Trophoblast cell (in vitro differentiated cells and primary cell): ENCODE measurements at regions not wholly inside any gene's neighbourhood (a gene's known extent, or its start where the extent isn't known, plus 50 kb on each side); places are given as distances from the start of the nearest gene placed in this dataset.

Source experiments
- DNase-seq, 2 donors: peaks; one replicate each; pipeline ENCODE4 v3.0.0-alpha.2; 2016
- H2AFZ ChIP-seq: 2 replicates; pipeline ENCODE4 v1.6.1; 2013; ENCODE audit warnings: low read length, moderate library complexity, mild to moderate bottlenecking; ENCODE audit not compliant: insufficient read depth, poor library complexity
- H2AK5ac ChIP-seq: 2 replicates; pipeline ENCODE4 v1.6.1; 2013; ENCODE audit warnings: mild to moderate bottlenecking, low read length
- H2BK120ac ChIP-seq: 2 replicates; pipeline ENCODE4 v1.6.1; 2013; ENCODE audit warnings: low read length, mild to moderate bottlenecking, moderate library complexity; ENCODE audit not compliant: insufficient read depth, poor library complexity
- H2BK12ac ChIP-seq: 2 replicates; pipeline ENCODE4 v1.6.1; 2013; ENCODE audit warnings: mild to moderate bottlenecking, low read length, moderate library complexity
- H2BK5ac ChIP-seq: 2 replicates; pipeline ENCODE4 v1.6.1; 2013; ENCODE audit warnings: low read length, low read depth, moderate library complexity, mild to moderate bottlenecking; ENCODE audit not compliant: poor library complexity
- H3K14ac ChIP-seq: 2 replicates; pipeline ENCODE4 v1.6.1; 2013; ENCODE audit warnings: mild to moderate bottlenecking, low read length
- H3K18ac ChIP-seq: 2 replicates; pipeline ENCODE4 v1.6.1; 2013; ENCODE audit warnings: mild to moderate bottlenecking, low read length
- H3K23ac ChIP-seq: 2 replicates; pipeline ENCODE4 v1.6.1; 2013; ENCODE audit warnings: low read length
- H3K27ac ChIP-seq: 2 replicates; pipeline ENCODE4 v1.5.1; 2013; ENCODE audit warnings: low read depth, mild to moderate bottlenecking, inconsistent platforms, low read length, moderate library complexity
- H3K27me3 ChIP-seq: 2 replicates; pipeline ENCODE4 v1.6.1; 2013; ENCODE audit warnings: inconsistent platforms, mild to moderate bottlenecking, low read length, moderate library complexity; ENCODE audit not compliant: insufficient read depth
- H3K36me3 ChIP-seq, 2 experiments: 1 replicate in 1 of 2; 2 replicates in 1 of 2; pipeline ENCODE4 v1.6.1; 2013; ENCODE audit warnings: low read length in 2 of 2, mild to moderate bottlenecking in 2 of 2, moderate library complexity in 1 of 2; ENCODE audit not compliant: insufficient read depth in 2 of 2, control insufficient read depth in 1 of 2
- H3K4ac ChIP-seq: 2 replicates; pipeline ENCODE4 v1.6.1; 2013; ENCODE audit warnings: low read depth, mild to moderate bottlenecking, low read length, moderate library complexity
- H3K4me1 ChIP-seq, 2 experiments: 1 replicate in 1 of 2; 2 replicates in 1 of 2; pipeline ENCODE4 v1.6.1; 2013; ENCODE audit warnings: low read length in 2 of 2, mild to moderate bottlenecking in 2 of 2, moderate library complexity in 1 of 2; ENCODE audit not compliant: insufficient read depth in 2 of 2, control insufficient read depth in 1 of 2
- H3K4me2 ChIP-seq: 2 replicates; pipeline ENCODE4 v1.6.1; 2013; ENCODE audit warnings: inconsistent platforms, mild to moderate bottlenecking, low read length, moderate library complexity
- H3K4me3 ChIP-seq: 2 replicates; pipeline ENCODE4 v1.5.1; 2013; ENCODE audit warnings: mild to moderate bottlenecking, low read depth, low read length, inconsistent platforms
- H3K79me1 ChIP-seq: one replicate; pipeline ENCODE4 v1.6.1; 2013; ENCODE audit warnings: low read length
- H3K79me2 ChIP-seq: 2 replicates; pipeline ENCODE4 v1.6.1; 2013; ENCODE audit warnings: low read length, mild to moderate bottlenecking; ENCODE audit not compliant: control insufficient read depth, insufficient read depth, poor library complexity
- H3K9ac ChIP-seq: 2 replicates; pipeline ENCODE4 v1.6.1; 2013; ENCODE audit warnings: mild to moderate bottlenecking, low read length
- H3K9me3 ChIP-seq: 2 replicates; pipeline ENCODE4 v1.6.1; 2013; ENCODE audit warnings: low read depth, mild to moderate bottlenecking, control low read depth, inconsistent platforms, low read length; ENCODE audit not compliant: insufficient read depth
- H4K12ac ChIP-seq: 2 replicates; pipeline ENCODE4 v1.6.1; 2013; ENCODE audit warnings: low read depth, mild to moderate bottlenecking, low read length, moderate library complexity
- H4K8ac ChIP-seq: 2 replicates; pipeline ENCODE4 v1.6.1; 2013; ENCODE audit warnings: low read depth, mild to moderate bottlenecking, low read length, moderate library complexity
- H4K91ac ChIP-seq: one replicate; pipeline ENCODE4 v1.6.1; 2013; ENCODE audit warnings: low read depth, mild to moderate bottlenecking, low read length, moderate library complexity
- WGBS: extraction: QIAGEN DNeasy Blood & Tissue Kit; methylation state at CpG from one replicate; pipeline ENCODE4 v1.1.7; 2013; ENCODE audit warnings: missing lambda C conversion rate; ENCODE audit not compliant: insufficient read length, insufficient coverage; ENCODE audit errors: extremely low coverage; 5-methylcytosine and 5-hydroxymethylcytosine counted together

DNA sequence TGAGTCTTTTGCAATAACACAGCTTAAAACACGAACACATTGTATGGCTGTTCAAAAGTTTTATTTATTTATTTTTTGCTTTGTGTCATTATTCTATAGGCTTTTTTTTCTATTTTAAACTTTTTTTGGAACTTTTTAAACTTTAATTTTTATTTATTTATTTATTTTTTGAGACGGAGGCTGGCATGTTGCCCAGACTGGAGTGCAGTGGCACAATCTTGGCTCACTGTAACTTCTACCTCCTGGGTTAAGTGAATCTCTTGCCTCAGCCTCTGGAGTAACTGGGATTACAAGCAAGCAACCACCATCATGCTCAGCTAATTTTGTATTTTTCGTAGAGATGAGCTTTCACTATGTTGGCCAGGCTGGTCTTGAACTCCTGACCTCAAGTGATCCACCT is 88.3 kb upstream of the GADD45A start:
- Histone ChIP-seq H2BK5ac (no peak overlapping the region), H3K79me2 (no peaks in the 10 kb centered on the region), H3K79me1 (peaks cover 7% of the 10 kb centered on the region), H3K4me1 (peaks cover 11 to 16% of the 10 kb centered on the region in 2 experiments), H3K9me3 (peaks cover 3% of the 10 kb centered on the region), H3K14ac (no peak overlapping the region), H2AFZ (no peak overlapping the region), H4K8ac (no peak overlapping the region), H3K18ac (no peak overlapping the region), H4K12ac (no peak overlapping the region), H3K23ac (no peak overlapping the region), H3K4me3 (no peak overlapping the region), H2BK120ac (no peak overlapping the region), H2BK12ac (no peak overlapping the region), H3K4me2 (no peak overlapping the region), H3K27me3 (no peaks in the 10 kb centered on the region), H3K36me3 (no peaks in the 10 kb centered on the region), H3K27ac (no peak overlapping the region), H3K9ac (no peak overlapping the region), H4K91ac (no peak overlapping the region), H3K4ac (no peak overlapping the region), H2AK5ac (no peak overlapping the region)
- no peak for DNase-seq
- WGBS: no CpG with 5 or more reads among the region's 3 CpGs

DNA sequence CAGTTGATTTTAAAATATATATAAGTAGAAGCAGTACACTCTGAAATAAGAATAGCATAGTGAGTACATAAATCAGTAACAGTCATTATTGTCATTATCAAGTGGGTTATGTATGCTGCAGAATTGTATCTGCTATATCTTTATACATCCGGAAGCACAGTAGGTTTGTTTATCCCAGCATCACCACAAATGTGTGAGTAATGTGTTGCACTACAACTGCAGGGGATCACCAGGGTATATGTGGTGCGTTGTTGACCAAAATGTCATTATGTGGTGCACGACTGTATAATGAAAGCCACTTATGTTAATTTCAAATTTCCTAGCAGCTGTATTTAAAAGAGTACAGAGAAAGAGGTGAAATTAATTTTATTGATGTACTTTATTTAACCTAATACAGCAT is 87.7 kb upstream of the GADD45A start:
- H2BK5ac ChIP-seq: no peak overlapping the region
- H2BK120ac ChIP-seq: no peak overlapping the region
- no peak overlapping the region for H4K12ac ChIP-seq
- H4K8ac ChIP-seq: no peak overlapping the region
- H3K18ac ChIP-seq: no peak overlapping the region
- no peak overlapping the region for H3K4me2 ChIP-seq
- no peak overlapping the region for H4K91ac ChIP-seq
- H3K14ac ChIP-seq: no peak overlapping the region
- H3K36me3 ChIP-seq: no peaks in the 10 kb centered on the region
- peaks cover 7% of the 10 kb centered on the region for H3K79me1 ChIP-seq
- no peak overlapping the region for H3K4ac ChIP-seq
- H2AK5ac ChIP-seq: no peak overlapping the region
- no peak overlapping the region for H3K4me3 ChIP-seq
- no peak overlapping the region for H2AFZ ChIP-seq
- no peak overlapping the region for H3K23ac ChIP-seq
- peaks cover 11 to 16% of the 10 kb centered on the region in 2 experiments for H3K4me1 ChIP-seq
- peaks cover 3% of the 10 kb centered on the region for H3K9me3 ChIP-seq
- WGBS: no CpG with 5 or more reads among the region's 3 CpGs
- H3K79me2 ChIP-seq: no peaks in the 10 kb centered on the region
- H2BK12ac ChIP-seq: no peak overlapping the region
- H3K27me3 ChIP-seq: no peaks in the 10 kb centered on the region
- H3K9ac ChIP-seq: no peak overlapping the region
- H3K27ac ChIP-seq: no peak overlapping the region
- no peak for DNase-seq

DNA sequence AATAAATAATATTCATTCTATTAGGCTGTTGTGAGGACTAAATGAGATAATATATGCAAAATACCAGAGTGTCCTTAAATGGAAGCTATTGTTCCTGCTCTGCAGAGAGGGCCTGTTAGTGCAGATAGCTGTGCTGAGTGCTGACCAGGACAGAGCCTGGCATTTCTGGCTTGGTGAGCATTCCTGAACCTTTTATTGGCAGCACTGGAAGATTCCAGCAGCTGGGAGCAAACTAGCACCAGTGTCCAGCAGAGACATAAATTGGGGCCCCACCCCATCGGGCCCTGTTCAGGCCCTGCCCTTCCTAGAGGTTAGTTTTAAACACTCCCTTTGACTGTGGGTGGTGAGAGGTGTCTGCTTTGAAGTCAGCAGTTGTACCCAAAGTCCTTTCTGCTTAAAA is 85.9 kb upstream of the GADD45A start:
- Histone ChIP-seq H2BK5ac (peak overlapping the region; percentile 48), H3K23ac (no peak overlapping the region), H2BK12ac (peak overlapping the region; percentile 47), H3K79me2 (no peaks in the 10 kb centered on the region), H3K14ac (peak overlapping the region; percentile 49), H3K4me1 (peaks cover 11 to 16% of the 10 kb centered on the region in 2 experiments), H3K18ac (no peak overlapping the region), H4K12ac (no peak overlapping the region), H3K4me3 (no peak overlapping the region), H4K91ac (no peak overlapping the region), H3K79me1 (peaks cover 7% of the 10 kb centered on the region), H3K36me3 (no peaks in the 10 kb centered on the region), H3K4me2 (no peak overlapping the region), H3K9ac (no peak overlapping the region), H2AK5ac (no peak overlapping the region), H2AFZ (no peak overlapping the region), H3K27ac (no peak overlapping the region), H3K27me3 (no peaks in the 10 kb centered on the region), H2BK120ac (peak overlapping the region; percentile 55), H3K4ac (no peak overlapping the region), H3K9me3 (peaks cover 3% of the 10 kb centered on the region), H4K8ac (peak overlapping the region; percentile 18)
- WGBS: no CpG with 5 or more reads among the region's 1 CpG
- no peak for DNase-seq

DNA sequence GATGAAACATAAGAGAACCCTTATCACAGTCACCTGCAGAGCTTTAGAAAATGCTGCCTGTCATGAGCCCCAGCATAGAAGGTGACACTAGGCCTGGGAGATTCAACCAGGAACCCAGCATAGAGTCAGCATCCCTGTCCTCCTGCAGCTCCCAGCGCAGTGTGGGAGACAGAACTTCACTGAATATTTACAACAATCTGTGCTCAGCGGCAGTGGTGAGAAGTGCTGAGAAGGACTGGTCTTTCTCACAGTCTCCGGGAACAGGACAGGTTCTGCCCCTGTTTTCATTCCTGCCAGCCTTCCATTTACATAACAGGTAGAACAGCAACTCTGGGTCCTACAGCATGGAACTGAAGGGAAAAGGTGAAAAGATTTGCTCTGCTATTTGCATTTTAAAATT is 83.5 kb upstream of the GADD45A start:
- Histone ChIP-seq H3K9me3 (peaks cover 3% of the 10 kb centered on the region), H2BK5ac (no peak overlapping the region), H2BK12ac (no peak overlapping the region), H3K9ac (no peak overlapping the region), H4K91ac (no peak overlapping the region), H3K79me2 (no peaks in the 10 kb centered on the region), H3K18ac (no peak overlapping the region), H4K8ac (no peak overlapping the region), H3K4me2 (no peak overlapping the region), H3K27ac (peak overlapping the region; percentile 50), H2AK5ac (no peak overlapping the region), H3K4me3 (no peak overlapping the region), H3K14ac (no peak overlapping the region), H4K12ac (no peak overlapping the region), H3K79me1 (peaks cover 7% of the 10 kb centered on the region), H3K23ac (no peak overlapping the region), H3K4me1 (peaks cover 16 to 25% of the 10 kb centered on the region in 2 experiments), H3K36me3 (no peaks in the 10 kb centered on the region), H2AFZ (no peak overlapping the region), H3K27me3 (no peaks in the 10 kb centered on the region), H3K4ac (no peak overlapping the region), H2BK120ac (no peak overlapping the region)
- no peak for DNase-seq
- WGBS: no CpG with 5 or more reads among the region's 3 CpGs
